Keratinocyte (primary cell): ENCODE measurements at regions not wholly inside any gene's neighbourhood (a gene's known extent, or its start where the extent isn't known, plus 50 kb on each side); places are given as distances from the start of the nearest gene placed in this dataset.

Source experiments
- DNase-seq: peaks from one replicate; pipeline ENCODE4 v3.0.0-alpha.2; 2011; ENCODE audit warnings: low read depth, missing footprints, low spot score
- FAIRE-seq: peaks from 2 replicates; lab custom pipeline; 2011; peaks lifted over from hg19 to GRCh38; lab: Jason Lieb, UNC
- H2AFZ ChIP-seq: 2 replicates; pipeline ENCODE4 v1.6.0; 2012; ENCODE audit warnings: low read length, control low read depth, inconsistent platforms; ENCODE audit not compliant: control insufficient read depth
- H3K27ac ChIP-seq: 2 replicates; pipeline ENCODE4 v1.5.1; 2011; ENCODE audit warnings: low read length; ENCODE audit not compliant: control insufficient read depth, insufficient read depth
- H3K27me3 ChIP-seq: 3 replicates; pipeline ENCODE4 v1.6.0; 2011; ENCODE audit warnings: low read length; ENCODE audit not compliant: control insufficient read depth, insufficient read depth; ENCODE audit errors: extremely low read depth
- H3K36me3 ChIP-seq, 2 experiments: 2 replicates in 1 of 2; 3 replicates in 1 of 2; pipeline ENCODE4 v1.5.1; 2011; ENCODE audit warnings: low read length in 2 of 2, mild to moderate bottlenecking in 1 of 2; ENCODE audit not compliant: control insufficient read depth in 2 of 2, insufficient read depth in 2 of 2; ENCODE audit errors: extremely low read depth in 1 of 2
- H3K4me1 ChIP-seq: 3 replicates; pipeline ENCODE4 v1.5.1; 2011; ENCODE audit warnings: low read length; ENCODE audit not compliant: control insufficient read depth, insufficient read depth; ENCODE audit errors: extremely low read depth
- H3K4me2 ChIP-seq: 3 replicates; pipeline ENCODE4 v1.6.0; 2011; ENCODE audit warnings: low read depth, low read length; ENCODE audit not compliant: control insufficient read depth, insufficient read depth; ENCODE audit errors: extremely low read depth
- H3K4me3 ChIP-seq, 3 experiments: fragments of 200-600 bp in 1 of 3; sonication (generic) in 1 of 3; 2 replicates in 2 of 3; 3 replicates in 1 of 3; pipeline ENCODE4 v1.5.1; 2011 to 2016; ENCODE audit warnings: low read length in 3 of 3, mild to moderate bottlenecking in 3 of 3, control low read depth in 2 of 3, inconsistent platforms in 1 of 3, low read depth in 1 of 3, mixed read lengths in 1 of 3, mixed run types in 1 of 3, moderate library complexity in 1 of 3; ENCODE audit not compliant: control insufficient read depth in 2 of 3, insufficient read depth in 2 of 3; ENCODE audit errors: extremely low read depth in 1 of 3
- H3K79me2 ChIP-seq: 2 replicates; pipeline ENCODE4 v1.6.0; 2012; ENCODE audit warnings: low read length; ENCODE audit not compliant: control insufficient read depth, insufficient read depth
- H3K9ac ChIP-seq: 3 replicates; pipeline ENCODE4 v1.6.0; 2011; ENCODE audit warnings: low read length; ENCODE audit not compliant: control insufficient read depth, insufficient read depth; ENCODE audit errors: extremely low read depth
- H3K9me1 ChIP-seq: 3 replicates; pipeline ENCODE4 v1.6.0; 2011; ENCODE audit warnings: low read length; ENCODE audit not compliant: control insufficient read depth, insufficient read depth; ENCODE audit errors: extremely low read depth
- H3K9me3 ChIP-seq: 2 replicates; pipeline ENCODE4 v1.5.1; 2012; ENCODE audit warnings: low read depth, low read length; ENCODE audit not compliant: control insufficient read depth
- H4K20me1 ChIP-seq: 3 replicates; pipeline ENCODE4 v1.6.0; 2011; ENCODE audit warnings: low read length; ENCODE audit not compliant: control insufficient read depth, insufficient read depth; ENCODE audit errors: extremely low read depth
- CTCF ChIP-seq, 3 experiments: IDR thresholded peaks in 1 of 3; conservative IDR thresholded peaks in 1 of 3; optimal IDR thresholded peaks in 1 of 3; 2 replicates in 2 of 3; 3 replicates in 1 of 3; pipeline versions ENCODE3 to v1.5.1; 2011; ENCODE audit warnings: low read length in 3 of 3, mild to moderate bottlenecking in 3 of 3, moderate library complexity in 2 of 3, control low read depth in 1 of 3, inconsistent platforms in 1 of 3; ENCODE audit not compliant: insufficient read depth in 2 of 3; ENCODE audit errors: extremely low read depth in 1 of 3
- EZH2 ChIP-seq: IDR thresholded peaks from one replicate; pipeline ENCODE4 v1.6.1; 2012; ENCODE audit warnings: inconsistent platforms, mild to moderate bottlenecking, low read length, moderate library complexity
- dilution Hi-C: fragments of 300-500 bp; cut with MboI; formaldehyde crosslinking; loops from one replicate; pipeline ENCODE4 v1.7.0; 2020; ENCODE audit warnings: low sequenced_read_pairs; ENCODE audit not compliant: extremely low pct_ligation_motif_present

GRCh38 chr12:115364921-115365320 lies 680.9 kb upstream of the TBX3 start:
- Histone ChIP-seq H2AFZ (no peak overlapping the region), H4K20me1 (no peaks in the 10 kb centered on the region), H3K27ac (no peak overlapping the region), H3K4me1 (peaks cover 4% of the 10 kb centered on the region), H3K36me3 (no peaks in the 10 kb centered on the region), H3K9ac (no peak overlapping the region), H3K79me2 (no peaks in the 10 kb centered on the region), H3K4me2 (no peak overlapping the region), H3K9me1 (no peaks in the 10 kb centered on the region), H3K9me3 (no peaks in the 10 kb centered on the region), H3K27me3 (no peaks in the 10 kb centered on the region), H3K4me3 (no peak overlapping the region)
- FAIRE-seq (no peak), DNase-seq (no peak)
- no peak for TF ChIP-seq CTCF (optimal IDR thresholded peaks at IDR 0.05 in 1 of 3, IDR thresholded peaks at IDR 0.05 in 1 of 3, conservative IDR thresholded peaks at IDR 0.05 in 1 of 3; ENCODE audit: extremely low read depth in 1 of 3, insufficient read depth in 2 of 3, low read length in 3 of 3)
- no peak for TF ChIP-seq EZH2
- dilution Hi-C loops: no loop called here

- Histone ChIP-seq H3K4me3 (no peak overlapping the region), H4K20me1 (no peaks in the 10 kb centered on the region), H3K4me2 (no peak overlapping the region), H3K9ac (no peak overlapping the region), H3K79me2 (no peaks in the 10 kb centered on the region), H3K27ac (no peak overlapping the region), H3K4me1 (peaks cover 4% of the 10 kb centered on the region), H3K9me3 (no peaks in the 10 kb centered on the region), H3K9me1 (no peaks in the 10 kb centered on the region), H3K27me3 (no peaks in the 10 kb centered on the region), H2AFZ (no peak overlapping the region), H3K36me3 (no peaks in the 10 kb centered on the region)
- dilution Hi-C loops: no loop called here
- TF ChIP-seq EZH2: no peak
- peak in 2 of 3 experiments; percentile 22 to 35 for TF ChIP-seq CTCF (optimal IDR thresholded peaks at IDR 0.05 in 1 of 3, IDR thresholded peaks at IDR 0.05 in 1 of 3, conservative IDR thresholded peaks at IDR 0.05 in 1 of 3; ENCODE audit: extremely low read depth in 1 of 3, insufficient read depth in 2 of 3, low read length in 3 of 3)
- peak; percentile 20 for FAIRE-seq
- no peak for DNase-seq
These were observed 678.5 kb upstream of the TBX3 start for GRCh38 chr12:115362339-115362976.
